NCI-H748 (cell line): ENCODE measurements at regions not wholly inside any gene's neighbourhood (a gene's known extent, or its start where the extent isn't known, plus 50 kb on each side); places are given as distances from the start of the nearest gene placed in this dataset.
"Not testable (repeated sequence)": the region's sequence is repeated elsewhere in the genome, so short reads cannot be mapped to it uniquely, and the experiment has no call there.

Experiments used
- DNase-seq: peaks from one replicate; lab custom pipeline; 2025; ENCODE audit not compliant: unreplicated experiment; lab: John Stamatoyannopoulos, UW

DNA sequence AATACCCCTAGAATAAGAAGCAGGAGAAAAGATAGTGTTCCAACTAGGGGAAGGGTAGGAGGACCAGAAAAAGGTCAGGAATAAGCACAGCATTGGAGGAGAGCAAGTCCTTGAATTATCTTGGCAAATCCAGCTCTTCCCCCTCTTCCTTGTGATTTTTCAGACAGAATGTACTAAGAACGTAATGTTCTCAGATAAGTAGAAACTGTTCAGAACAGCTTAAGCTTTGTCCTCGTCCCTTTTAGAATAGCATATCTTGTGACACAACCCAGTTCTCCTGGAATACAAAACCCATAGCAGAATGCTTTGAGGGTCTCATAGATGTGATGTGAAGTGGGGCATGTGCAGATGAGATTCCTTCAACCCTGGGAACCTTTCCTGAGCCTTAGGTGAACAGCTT lies 97.4 kb downstream of the EMB start:
- DNase-seq, result no peak

DNA sequence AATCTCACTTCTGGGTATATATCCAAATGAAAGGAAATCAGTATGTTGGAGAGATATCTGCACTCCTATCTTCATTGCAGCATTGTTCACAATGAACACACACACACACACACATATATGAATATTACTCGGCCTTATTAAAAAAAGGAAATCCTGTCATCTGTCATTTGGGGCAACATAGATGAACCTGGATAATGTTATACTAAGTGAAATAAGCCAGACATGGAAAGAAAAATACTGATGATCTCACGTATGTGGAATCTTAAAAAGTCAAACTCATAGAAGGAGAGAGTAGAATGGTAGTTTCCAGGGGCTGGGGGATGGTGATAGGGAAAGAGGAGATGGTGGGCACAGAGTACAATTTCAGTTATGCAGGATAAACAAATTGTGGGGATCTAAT lies 100.3 kb downstream of the EMB start:
- DNase-seq, result no peak

GRCh38 chr5:50330633-50331032 lies 110.5 kb downstream of the EMB start:
- not testable (repeated sequence) for DNase-seq

GRCh38 chr5:50328193-50328729 lies 112.8 kb downstream of the EMB start:
- DNase-seq, result no peak

GRCh38 chr5:50325237-50325832 lies 115.8 kb downstream of the EMB start:
- DNase-seq, result peak; percentile 46

DNA sequence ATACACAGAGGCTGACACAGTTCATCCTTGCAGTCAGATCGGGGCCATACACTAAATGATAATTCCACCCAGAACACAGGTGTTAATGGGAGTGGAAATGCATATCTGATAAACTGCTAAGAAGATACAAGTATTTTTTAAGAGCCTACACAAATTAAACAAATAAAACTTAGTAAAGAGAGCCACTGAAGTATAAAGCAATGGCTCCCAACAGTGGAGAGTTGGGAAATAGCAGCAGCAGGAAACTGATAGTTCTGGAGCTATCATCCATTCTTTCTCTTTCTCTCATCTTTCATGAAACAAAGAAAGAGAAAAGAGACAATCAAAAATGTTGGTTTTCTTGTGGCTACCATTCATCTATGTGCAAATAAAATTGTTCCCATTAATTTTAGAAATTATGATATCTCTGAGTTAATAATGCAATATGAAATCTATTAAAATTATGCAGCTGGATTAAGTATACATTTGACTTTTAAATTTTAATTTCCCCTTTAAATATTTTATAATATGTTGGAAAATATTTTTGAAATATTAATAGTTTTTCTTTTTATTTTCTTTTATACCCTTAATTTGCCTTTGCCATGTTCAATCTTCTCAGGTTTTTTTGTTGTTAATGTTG lies 120.8 kb downstream of the EMB start:
- DNase-seq, result peak; percentile 4

DNA sequence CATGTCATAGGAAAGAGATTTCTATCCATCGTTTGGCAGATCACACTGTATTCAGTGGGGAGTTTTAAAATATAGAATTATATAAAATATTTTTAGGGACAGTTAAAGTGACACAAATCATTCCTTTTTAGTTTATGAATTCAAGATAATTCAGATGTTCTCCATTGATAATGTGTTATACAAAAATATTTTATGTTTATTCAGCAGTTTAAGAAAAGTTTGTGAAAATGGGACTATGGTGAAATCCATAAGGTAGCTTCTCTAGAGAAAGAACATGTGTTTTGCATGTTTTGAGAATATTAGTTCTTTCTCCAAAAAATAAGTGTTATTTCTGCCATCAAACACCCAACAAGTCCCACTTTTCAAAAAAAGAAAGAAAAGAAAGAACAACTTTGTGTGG lies 122.9 kb downstream of the EMB start:
- DNase-seq, result no peak

GRCh38 chr5:50306488-50306887 lies 134.6 kb downstream of the EMB start:
- DNase-seq, result not testable (repeated sequence)

DNA sequence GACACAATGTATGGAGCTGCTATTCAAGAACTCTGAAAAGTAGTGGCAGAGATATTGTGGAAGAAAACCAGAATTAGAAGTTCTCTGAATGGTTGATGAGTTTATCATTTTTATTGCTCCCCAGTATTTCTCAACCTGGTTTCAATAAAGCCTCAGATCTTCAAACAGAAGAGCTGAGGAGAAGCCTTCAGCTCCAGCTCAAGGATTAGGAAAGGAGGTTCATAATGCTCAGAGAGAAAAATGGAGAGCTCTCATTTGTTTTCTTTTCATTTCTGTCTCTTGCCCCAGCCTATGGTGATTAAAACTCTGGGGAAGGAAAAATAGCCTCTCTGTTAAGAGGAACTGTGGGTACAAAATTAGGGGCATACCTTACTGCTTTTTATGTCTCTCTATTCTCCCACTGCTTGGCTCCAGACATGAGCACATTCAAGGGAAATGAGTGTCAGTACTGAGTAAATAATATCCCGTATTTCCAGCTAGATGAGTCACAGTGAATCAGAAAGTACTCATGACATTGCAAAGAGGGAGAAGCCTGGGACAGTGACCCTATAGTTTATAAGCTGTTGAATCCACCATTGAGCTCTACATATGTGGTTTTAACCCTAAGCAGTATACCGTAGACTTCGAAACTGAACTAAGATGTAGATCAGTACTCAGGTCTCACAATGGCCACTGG lies 138.1 kb downstream of the EMB start:
- DNase-seq, result no peak

GRCh38 chr5:50301756-50302155 lies 139.3 kb downstream of the EMB start:
- DNase-seq, result no peak

- no peak for DNase-seq
These were observed 140.2 kb downstream of the EMB start for GRCh38 chr5:50300878-50301277.

- no peak for DNase-seq
These were observed 141.2 kb downstream of the EMB start for GRCh38 chr5:50299896-50300295.

- DNase-seq, result no peak
These were observed 148.2 kb downstream of the EMB start for GRCh38 chr5:50292735-50293394.

- peak; percentile 65 for DNase-seq
These were observed 160.6 kb downstream of the EMB start for GRCh38 chr5:50280461-50280860.
